Osteoblast (primary cell): ENCODE measurements at regions not wholly inside any gene's neighbourhood (a gene's known extent, or its start where the extent isn't known, plus 50 kb on each side); places are given as distances from the start of the nearest gene placed in this dataset.
A peak's percentile ranks its signal among the peaks of the same experiment; 100 is the strongest.

Source experiments
- DNase-seq: peaks from one replicate; pipeline ENCODE4 v3.0.0; 2011; ENCODE audit warnings: low spot score, mixed read lengths; ENCODE audit not compliant: insufficient read length; ENCODE audit errors: missing footprints
- H2AFZ ChIP-seq: 2 replicates; pipeline ENCODE4 v1.6.0; 2011; ENCODE audit warnings: mild to moderate bottlenecking, low read length
- H3K27ac ChIP-seq: 2 replicates; pipeline ENCODE4 v1.5.1; 2011; ENCODE audit warnings: mild to moderate bottlenecking, low read depth, low read length, moderate library complexity
- H3K27me3 ChIP-seq: 2 replicates; pipeline ENCODE4 v1.6.0; 2012; ENCODE audit warnings: mild to moderate bottlenecking, control low read depth, inconsistent platforms, low read length, moderate library complexity; ENCODE audit not compliant: insufficient read depth
- H3K36me3 ChIP-seq: 2 replicates; pipeline ENCODE4 v1.5.1; 2011; ENCODE audit warnings: mild to moderate bottlenecking, low read length, control low read depth, moderate library complexity; ENCODE audit not compliant: insufficient read depth
- H3K4me1 ChIP-seq: 2 replicates; pipeline ENCODE4 v1.5.1; 2011; ENCODE audit warnings: mild to moderate bottlenecking, low read length, control low read depth, moderate library complexity; ENCODE audit not compliant: insufficient read depth
- H3K4me2 ChIP-seq: 2 replicates; pipeline ENCODE4 v1.6.0; 2011; ENCODE audit warnings: mild to moderate bottlenecking, low read length; ENCODE audit not compliant: insufficient read depth
- H3K4me3 ChIP-seq: fragments of 200-600 bp; sonication (generic); 3 replicates; pipeline ENCODE4 v1.5.1; 2012; ENCODE audit warnings: mild to moderate bottlenecking, low read length, inconsistent platforms; ENCODE audit not compliant: insufficient read depth
- H3K79me2 ChIP-seq: 2 replicates; pipeline ENCODE4 v1.6.0; 2012; ENCODE audit warnings: mild to moderate bottlenecking, low read length, control low read depth, inconsistent platforms; ENCODE audit not compliant: insufficient read depth
- H3K9me3 ChIP-seq: 2 replicates; pipeline ENCODE4 v1.5.1; 2011; ENCODE audit warnings: low read depth, low read length, control low read depth
- H4K20me1 ChIP-seq: 2 replicates; pipeline ENCODE4 v1.6.0; 2012; ENCODE audit warnings: mild to moderate bottlenecking, low read length, control low read depth; ENCODE audit not compliant: insufficient read depth
- TF ChIP-seq, protein P1 (sequence below): IDR thresholded peaks from 2 replicates; pipeline ENCODE4 v1.5.1; 2011; ENCODE audit warnings: mild to moderate bottlenecking, low read depth, low read length, moderate library complexity; ENCODE audit errors: extremely low read depth

DNA sequence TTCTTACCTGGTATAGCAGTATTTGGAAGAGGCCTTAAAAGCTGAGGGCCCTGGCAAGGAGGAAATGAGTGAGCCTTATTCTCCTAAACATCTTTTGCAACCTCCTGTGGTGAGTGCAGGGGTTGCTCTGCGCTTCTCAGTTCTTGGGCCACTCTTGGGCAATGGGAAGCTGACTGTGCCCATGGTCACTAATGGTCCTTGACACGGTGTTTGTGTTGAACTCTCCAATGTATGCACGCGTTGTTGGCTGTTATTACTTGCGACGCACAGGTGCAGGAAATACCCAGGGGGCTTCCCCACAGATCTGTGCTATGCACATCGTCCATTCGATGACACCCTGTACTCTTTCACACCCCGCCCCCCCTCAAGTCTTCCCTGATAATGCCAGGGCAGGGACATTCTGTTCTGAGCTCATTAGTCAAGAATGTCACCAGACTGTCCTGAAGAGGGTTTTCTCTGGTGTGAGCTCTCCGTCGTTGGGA lies 79.7 kb downstream of the EDN1 start:
- Histone ChIP-seq H3K4me2 (no peak overlapping the region), H3K4me3 (no peak overlapping the region), H2AFZ (no peak overlapping the region), H3K27ac (no peak overlapping the region), H3K9me3 (no peaks in the 10 kb centered on the region), H3K4me1 (no peaks in the 10 kb centered on the region), H4K20me1 (no peaks in the 10 kb centered on the region), H3K27me3 (peaks cover 9% of the 10 kb centered on the region), H3K36me3 (no peaks in the 10 kb centered on the region), H3K79me2 (no peaks in the 10 kb centered on the region)
- no peak for DNase-seq
- TF ChIP-seq, protein P1, sequence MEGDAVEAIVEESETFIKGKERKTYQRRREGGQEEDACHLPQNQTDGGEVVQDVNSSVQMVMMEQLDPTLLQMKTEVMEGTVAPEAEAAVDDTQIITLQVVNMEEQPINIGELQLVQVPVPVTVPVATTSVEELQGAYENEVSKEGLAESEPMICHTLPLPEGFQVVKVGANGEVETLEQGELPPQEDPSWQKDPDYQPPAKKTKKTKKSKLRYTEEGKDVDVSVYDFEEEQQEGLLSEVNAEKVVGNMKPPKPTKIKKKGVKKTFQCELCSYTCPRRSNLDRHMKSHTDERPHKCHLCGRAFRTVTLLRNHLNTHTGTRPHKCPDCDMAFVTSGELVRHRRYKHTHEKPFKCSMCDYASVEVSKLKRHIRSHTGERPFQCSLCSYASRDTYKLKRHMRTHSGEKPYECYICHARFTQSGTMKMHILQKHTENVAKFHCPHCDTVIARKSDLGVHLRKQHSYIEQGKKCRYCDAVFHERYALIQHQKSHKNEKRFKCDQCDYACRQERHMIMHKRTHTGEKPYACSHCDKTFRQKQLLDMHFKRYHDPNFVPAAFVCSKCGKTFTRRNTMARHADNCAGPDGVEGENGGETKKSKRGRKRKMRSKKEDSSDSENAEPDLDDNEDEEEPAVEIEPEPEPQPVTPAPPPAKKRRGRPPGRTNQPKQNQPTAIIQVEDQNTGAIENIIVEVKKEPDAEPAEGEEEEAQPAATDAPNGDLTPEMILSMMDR: peak; percentile 4

DNA sequence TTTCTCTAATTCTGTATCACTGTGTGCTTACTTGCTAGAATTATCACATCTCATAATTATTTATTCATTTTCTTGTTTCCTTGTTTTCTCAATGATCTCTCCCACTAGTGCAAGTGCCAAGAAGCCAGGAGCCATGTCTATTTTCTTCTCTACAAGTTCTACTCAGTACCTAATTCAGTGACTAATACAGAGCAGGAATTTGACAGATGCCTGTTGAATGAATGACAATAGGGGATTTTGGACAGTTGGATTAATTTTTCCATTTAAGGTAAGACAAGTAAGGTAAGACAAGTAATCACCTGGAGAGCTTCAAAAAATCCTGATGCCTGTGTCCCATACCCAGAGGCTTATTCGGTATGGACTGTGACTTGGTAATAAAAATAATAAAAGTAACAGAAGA lies 81.0 kb downstream of the EDN1 start:
- TF ChIP-seq, protein P1: no peak
- Histone ChIP-seq H3K36me3 (no peaks in the 10 kb centered on the region), H3K9me3 (no peaks in the 10 kb centered on the region), H3K79me2 (no peaks in the 10 kb centered on the region), H3K27me3 (peaks cover 9% of the 10 kb centered on the region), H4K20me1 (no peaks in the 10 kb centered on the region), H3K4me3 (no peak overlapping the region), H3K4me2 (no peak overlapping the region), H2AFZ (no peak overlapping the region), H3K4me1 (no peaks in the 10 kb centered on the region), H3K27ac (no peak overlapping the region)
- no peak for DNase-seq

DNA sequence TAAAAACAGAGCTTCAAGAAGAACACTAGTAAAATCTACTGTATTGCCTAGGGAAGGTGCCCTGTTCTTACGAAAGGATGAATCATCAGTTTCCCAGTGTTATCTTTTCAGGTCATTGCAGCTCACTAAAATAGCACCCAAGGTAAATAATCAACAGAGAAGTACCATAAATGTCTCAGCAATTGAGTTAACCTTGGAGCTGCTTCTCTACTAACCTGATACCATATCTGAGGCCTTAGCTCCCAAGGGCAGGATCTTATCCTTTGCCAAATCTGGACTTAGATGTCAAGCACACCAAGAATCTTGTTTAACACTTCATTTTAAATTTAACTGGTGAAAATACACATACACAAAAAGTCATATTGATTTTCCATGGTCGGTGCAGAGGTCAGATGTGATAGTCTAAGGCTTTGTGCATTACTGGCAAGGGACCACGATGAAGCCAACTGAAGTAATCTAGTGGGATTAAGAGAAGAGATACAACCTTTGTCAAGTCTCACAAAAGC lies 81.5 kb downstream of the EDN1 start:
- no peaks in the 10 kb centered on the region for H4K20me1 ChIP-seq
- no peak overlapping the region for H3K4me3 ChIP-seq
- H3K4me1 ChIP-seq: no peaks in the 10 kb centered on the region
- DNase-seq: no peak
- H3K27me3 ChIP-seq: peaks cover 9% of the 10 kb centered on the region
- no peak overlapping the region for H3K27ac ChIP-seq
- H2AFZ ChIP-seq: no peak overlapping the region
- H3K4me2 ChIP-seq: no peak overlapping the region
- no peaks in the 10 kb centered on the region for H3K79me2 ChIP-seq
- no peaks in the 10 kb centered on the region for H3K9me3 ChIP-seq
- no peaks in the 10 kb centered on the region for H3K36me3 ChIP-seq
- TF ChIP-seq, protein P1: no peak

GRCh38 chr6:12379181-12379580 lies 89.0 kb downstream of the EDN1 start:
- Histone ChIP-seq H3K27ac (no peak overlapping the region), H4K20me1 (no peaks in the 10 kb centered on the region), H3K79me2 (no peaks in the 10 kb centered on the region), H3K4me2 (no peak overlapping the region), H3K4me3 (no peak overlapping the region), H3K4me1 (no peaks in the 10 kb centered on the region), H3K9me3 (no peaks in the 10 kb centered on the region), H3K27me3 (no peaks in the 10 kb centered on the region), H2AFZ (no peak overlapping the region), H3K36me3 (no peaks in the 10 kb centered on the region)
- TF ChIP-seq, protein P1: no peak
- no peak for DNase-seq
